SK-MEL-5 (cell line): ENCODE measurements at regions not wholly inside any gene's neighbourhood (a gene's known extent, or its start where the extent isn't known, plus 50 kb on each side); places are given as distances from the start of the nearest gene placed in this dataset.

ENCODE experiments used
- small RNA-seq, 2 experiments: library from RNA; depleted of rRNA; stranded (forward); fragments of <200 nt; gene quantifications; one replicate each; pipeline ENCODE3, GENCODE V24; 2014

Small RNAs in the stretch of these regions (small RNA-seq; reads per million reads assigned to genes)
- 0 to 0.72 reads per million in 2 experiments for gene RNA5SP353
- 0 reads per million in 2 experiments for gene RNU6-590P
